ENCODE measurements at regions not wholly inside any gene's neighbourhood (a gene's known extent, or its start where the extent isn't known, plus 50 kb on each side); places are given as distances from the start of the nearest gene placed in this dataset.

- DNase-seq (ENCODE audit: low spot score): no peak
Measured at GRCh38 chr13:26932465-26932864, 171.9 kb upstream of the GPR12 start.

- DNase-seq (ENCODE audit: low spot score): peak; percentile 88
Measured at GRCh38 chr13:26929971-26930730, 169.6 kb upstream of the GPR12 start.

GRCh38 chr13:26927511-26927910 lies 166.9 kb upstream of the GPR12 start:
- DNase-seq (ENCODE audit: low spot score): no peak

GRCh38 chr13:26926371-26926770 lies 165.8 kb upstream of the GPR12 start:
- no peak for DNase-seq (ENCODE audit: low spot score)

GRCh38 chr13:26923824-26924605 lies 163.4 kb upstream of the GPR12 start:
- DNase-seq (ENCODE audit: low spot score): no peak

- DNase-seq (ENCODE audit: low spot score): no peak
Measured at GRCh38 chr13:26921918-26922317, 161.3 kb upstream of the GPR12 start.

- no peak for DNase-seq (ENCODE audit: low spot score)
Measured at GRCh38 chr13:26920614-26921355, 160.2 kb upstream of the GPR12 start.

- no peak for DNase-seq (ENCODE audit: low spot score)
Measured at GRCh38 chr13:26919732-26920131, 159.1 kb upstream of the GPR12 start.

- no peak for DNase-seq (ENCODE audit: low spot score)
Measured at GRCh38 chr13:26919311-26919710, 158.7 kb upstream of the GPR12 start.

GRCh38 chr13:26914624-26915023 lies 154.0 kb upstream of the GPR12 start:
- DNase-seq (ENCODE audit: low spot score): no peak

GRCh38 chr13:26914148-26914547 lies 153.6 kb upstream of the GPR12 start:
- no peak for DNase-seq (ENCODE audit: low spot score)

- DNase-seq (ENCODE audit: low spot score): no peak
Measured at GRCh38 chr13:26910754-26911465, 150.3 kb upstream of the GPR12 start.

GRCh38 chr13:26909477-26909876 lies 148.9 kb upstream of the GPR12 start:
- DNase-seq (ENCODE audit: low spot score): no peak

- DNase-seq (ENCODE audit: low spot score): no peak
Measured at GRCh38 chr13:26908126-26908525, 147.5 kb upstream of the GPR12 start.

- no peak for DNase-seq (ENCODE audit: low spot score)
Measured at GRCh38 chr13:26899202-26899601, 138.6 kb upstream of the GPR12 start.

GRCh38 chr13:26897706-26898550 lies 137.3 kb upstream of the GPR12 start:
- no peak for DNase-seq (ENCODE audit: low spot score)

GRCh38 chr13:26896986-26897668 lies 136.5 kb upstream of the GPR12 start:
- DNase-seq (ENCODE audit: low spot score): no peak

- no peak for DNase-seq (ENCODE audit: low spot score)
Measured at GRCh38 chr13:26895808-26896466, 135.4 kb upstream of the GPR12 start.

GRCh38 chr13:26895081-26895807 lies 134.7 kb upstream of the GPR12 start:
- DNase-seq (ENCODE audit: low spot score): no peak

Measured in GM03348 (cell line).